B cell (primary cell): ENCODE measurements at regions not wholly inside any gene's neighbourhood (a gene's known extent, or its start where the extent isn't known, plus 50 kb on each side); places are given as distances from the start of the nearest gene placed in this dataset.

ENCODE experiments used
- ATAC-seq: fragments of 200-7000 bp; cut with Tn5 transposase; one replicate; pipeline ENCODE4 v1.10.0; 2021; ENCODE audit warnings: low read depth, mild to moderate bottlenecking, moderate number of reproducible peaks, moderate library complexity
- CTCF ChIA-PET: fragments of 350-600 bp; sonication (Branson Sonifier 250); formaldehyde crosslinking; loops from one replicate; lab custom pipeline; 2021; ENCODE audit warnings: antibody characterized with exemption, inconsistent platforms; lab: Charles Lee
- POLR2A ChIA-PET: fragments of 350-600 bp; sonication (Branson Sonifier 250); formaldehyde crosslinking; loops from one replicate; lab custom pipeline; 2021; ENCODE audit warnings: antibody characterized with exemption; lab: Charles Lee
- DNase-seq: peaks from one replicate; pipeline ENCODE4 v3.0.0; 2013
- H2AFZ ChIP-seq: 2 replicates; pipeline ENCODE4 v1.6.1; 2012; ENCODE audit warnings: mild to moderate bottlenecking, low read depth, low read length; ENCODE audit not compliant: insufficient read depth, poor library complexity, severe bottlenecking
- H3K27ac ChIP-seq, 2 donors: 1 replicate in 1 of 2; 2 replicates in 1 of 2; pipeline ENCODE4 v1.5.1; 2012 to 2013; ENCODE audit warnings: low read length in 2 of 2, mild to moderate bottlenecking in 2 of 2, moderate library complexity in 1 of 2
- H3K27me3 ChIP-seq, 4 experiments: fragments of 200-600 bp in 1 of 4; sonication (generic) in 1 of 4; replicated peaks in 1 of 4; 1 replicate in 2 of 4; 2 replicates in 2 of 4; pipeline versions ENCODE4 v1.6.1 to v1.7.0; 2013 to 2016; ENCODE audit warnings: low read length in 3 of 4, mild to moderate bottlenecking in 2 of 4, mixed read lengths in 1 of 4, moderate library complexity in 1 of 4; ENCODE audit not compliant: insufficient read depth in 4 of 4, control insufficient read depth in 3 of 4; ENCODE audit errors: control extremely low read depth in 1 of 4
- H3K36me3 ChIP-seq, 2 experiments: replicated peaks in 1 of 2; 1 replicate in 1 of 2; 2 replicates in 1 of 2; pipeline versions ENCODE4 v1.6.1 to v1.7.1; 2013; ENCODE audit warnings: low read length in 1 of 2; ENCODE audit not compliant: insufficient read depth in 2 of 2, control insufficient read depth in 1 of 2; ENCODE audit errors: control extremely low read depth in 1 of 2, extremely low read depth in 1 of 2
- H3K4me1 ChIP-seq, 2 donors: fragments of 200-600 bp in 1 of 2; sonication (generic) in 1 of 2; 1 replicate in 1 of 2; 2 replicates in 1 of 2; pipeline versions ENCODE4 v1.5.1 to v1.6.1; 2013 to 2017; ENCODE audit warnings: low read length in 2 of 2; ENCODE audit not compliant: control insufficient read depth in 2 of 2, insufficient read depth in 2 of 2
- H3K4me2 ChIP-seq: replicated peaks from 2 replicates; pipeline ENCODE3; 2012; ENCODE audit warnings: mild to moderate bottlenecking, low read depth, low read length; ENCODE audit not compliant: poor library complexity, severe bottlenecking
- H3K4me3 ChIP-seq, 5 experiments: fragments of 200-600 bp in 1 of 5; sonication (generic) in 1 of 5; 1 replicate in 3 of 5; 2 replicates in 2 of 5; pipeline versions ENCODE4 v1.5.1 to v1.7.0; 2011 to 2016; ENCODE audit warnings: low read length in 4 of 5, mild to moderate bottlenecking in 4 of 5, low read depth in 2 of 5, control low read depth in 1 of 5, moderate library complexity in 1 of 5; ENCODE audit not compliant: insufficient read depth in 1 of 5; ENCODE audit errors: control extremely low read depth in 1 of 5, extremely low read depth in 1 of 5
- H3K79me2 ChIP-seq: fragments of 200-600 bp; sonication (generic); one replicate; pipeline ENCODE4 v1.6.0; 2016; ENCODE audit warnings: low read length; ENCODE audit not compliant: control insufficient read depth, insufficient read depth
- H3K9ac ChIP-seq: fragments of 200-600 bp; sonication (generic); 2 replicates; pipeline ENCODE4 v1.6.1; 2017; ENCODE audit warnings: mild to moderate bottlenecking, low read length, moderate library complexity
- H3K9me3 ChIP-seq, 3 donors: one replicate each; pipeline versions ENCODE4 v1.6.1 to v1.7.1; 2013; ENCODE audit warnings: low read length in 2 of 3; ENCODE audit not compliant: control insufficient read depth in 2 of 3, insufficient read depth in 1 of 3; ENCODE audit errors: control extremely low read depth in 1 of 3
- H4K20me1 ChIP-seq: 2 replicates; pipeline ENCODE4 v1.6.0; 2012; ENCODE audit warnings: mild to moderate bottlenecking, low read length; ENCODE audit not compliant: insufficient read depth, control insufficient read depth, poor library complexity, severe bottlenecking
- H3K27ac Mint-ChIP-seq: one replicate; pipeline ENCODE4 v1.8.0; 2021; ENCODE audit warnings: mixed read lengths
- H3K27me3 Mint-ChIP-seq: one replicate; pipeline ENCODE4 v1.8.0; 2021; ENCODE audit warnings: mixed read lengths
- H3K4me1 Mint-ChIP-seq: one replicate; pipeline ENCODE4 v1.8.0; 2021; ENCODE audit warnings: mixed read lengths
- H3K4me3 Mint-ChIP-seq: one replicate; pipeline ENCODE4 v1.8.0; 2021; ENCODE audit warnings: mixed read lengths
- H3K9me3 Mint-ChIP-seq: one replicate; pipeline ENCODE4 v1.8.0; 2022; ENCODE audit warnings: mixed read lengths; ENCODE audit not compliant: insufficient read depth
- EZH2 ChIP-seq: IDR thresholded peaks from 2 replicates; pipeline ENCODE4 v1.6.1; 2012; ENCODE audit warnings: borderline replicate concordance, low read depth, mild to moderate bottlenecking, moderate library complexity, low read length; ENCODE audit not compliant: insufficient read depth, poor library complexity, severe bottlenecking
- WGBS: methylation state at CpG from one replicate; pipeline ENCODE4 v1.1.5; 2013; ENCODE audit warnings: missing lambda C conversion rate; ENCODE audit not compliant: insufficient coverage; 5-methylcytosine and 5-hydroxymethylcytosine counted together
- intact Hi-C: fragments of 100-400 bp; cut with micrococcal nuclease; formaldehyde crosslinking; loops from one replicate; pipeline ENCODE4 v1.10.0; 2022
- TF ChIP-seq, protein P1 (sequence below): fragments of 200-600 bp; IDR thresholded peaks from one replicate; pipeline ENCODE4 v1.8.0; 2022; ENCODE audit warnings: antibody characterized with exemption, mild to moderate bottlenecking

DNA sequence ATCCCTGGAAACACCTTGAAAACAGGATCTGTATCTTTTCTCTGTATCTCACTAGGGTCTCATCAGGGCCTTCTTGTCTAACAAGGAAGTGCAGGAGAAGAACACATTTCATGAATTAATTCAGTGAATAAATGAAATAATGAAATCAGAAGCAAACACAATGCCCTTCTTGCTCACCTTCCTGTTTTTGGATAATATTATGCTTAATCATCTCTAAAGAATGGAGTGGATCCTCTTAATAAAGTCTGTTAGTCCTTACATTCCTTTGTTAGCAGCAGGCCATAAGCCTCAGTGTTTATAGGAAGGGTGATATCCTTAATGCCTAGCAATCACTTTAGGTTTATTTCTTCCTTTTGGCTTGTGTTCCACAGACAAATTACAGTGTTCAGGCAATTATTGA, 837.1 kb upstream of the SEMA6A start:
- no peak overlapping the region for H3K4me2 ChIP-seq
- H4K20me1 ChIP-seq: no peaks in the 10 kb centered on the region
- POLR2A ChIA-PET: no interaction called here
- H3K27me3 Mint-ChIP-seq: no peaks in the 10 kb centered on the region
- TF ChIP-seq EZH2: no peak
- TF ChIP-seq, protein P1, sequence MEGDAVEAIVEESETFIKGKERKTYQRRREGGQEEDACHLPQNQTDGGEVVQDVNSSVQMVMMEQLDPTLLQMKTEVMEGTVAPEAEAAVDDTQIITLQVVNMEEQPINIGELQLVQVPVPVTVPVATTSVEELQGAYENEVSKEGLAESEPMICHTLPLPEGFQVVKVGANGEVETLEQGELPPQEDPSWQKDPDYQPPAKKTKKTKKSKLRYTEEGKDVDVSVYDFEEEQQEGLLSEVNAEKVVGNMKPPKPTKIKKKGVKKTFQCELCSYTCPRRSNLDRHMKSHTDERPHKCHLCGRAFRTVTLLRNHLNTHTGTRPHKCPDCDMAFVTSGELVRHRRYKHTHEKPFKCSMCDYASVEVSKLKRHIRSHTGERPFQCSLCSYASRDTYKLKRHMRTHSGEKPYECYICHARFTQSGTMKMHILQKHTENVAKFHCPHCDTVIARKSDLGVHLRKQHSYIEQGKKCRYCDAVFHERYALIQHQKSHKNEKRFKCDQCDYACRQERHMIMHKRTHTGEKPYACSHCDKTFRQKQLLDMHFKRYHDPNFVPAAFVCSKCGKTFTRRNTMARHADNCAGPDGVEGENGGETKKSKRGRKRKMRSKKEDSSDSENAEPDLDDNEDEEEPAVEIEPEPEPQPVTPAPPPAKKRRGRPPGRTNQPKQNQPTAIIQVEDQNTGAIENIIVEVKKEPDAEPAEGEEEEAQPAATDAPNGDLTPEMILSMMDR: no peak
- no peak for DNase-seq
- no peak overlapping the region for H2AFZ ChIP-seq
- H3K9me3 ChIP-seq: no peaks in the 10 kb centered on the region
- H3K9me3 Mint-ChIP-seq: peaks cover 2% of the 10 kb centered on the region
- no peaks in the 10 kb centered on the region for H3K4me1 ChIP-seq
- H3K27ac Mint-ChIP-seq: no peak overlapping the region
- H3K4me1 Mint-ChIP-seq: no peaks in the 10 kb centered on the region
- no peak overlapping the region for H3K9ac ChIP-seq
- no peak overlapping the region for H3K4me3 Mint-ChIP-seq
- intact Hi-C loops: no loop called here
- no peak for ATAC-seq
- H3K36me3 ChIP-seq: no peaks in the 10 kb centered on the region
- no peaks in the 10 kb centered on the region for H3K27me3 ChIP-seq
- no peaks in the 10 kb centered on the region for H3K79me2 ChIP-seq
- no peak overlapping the region for H3K27ac ChIP-seq
- CTCF ChIA-PET: no interaction called here
- no peak overlapping the region for H3K4me3 ChIP-seq

DNA sequence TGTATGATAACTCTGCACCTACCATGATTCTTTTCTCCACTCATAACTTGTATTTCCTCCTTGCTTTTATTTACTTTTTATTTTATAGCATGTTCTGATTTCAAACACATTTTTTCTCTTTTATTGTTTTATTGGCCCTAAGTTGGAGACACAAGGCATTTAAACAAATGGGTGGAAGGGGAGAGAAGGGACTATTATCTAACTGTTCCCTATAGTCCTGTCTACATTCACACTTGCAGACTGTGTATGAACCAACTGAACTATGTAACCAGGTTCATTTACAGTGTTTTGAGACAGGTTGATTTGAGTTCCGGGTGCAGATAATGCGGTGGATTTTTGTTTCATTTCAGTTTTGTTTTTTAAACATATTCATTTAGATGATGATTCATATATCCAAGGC, 830.6 kb upstream of the SEMA6A start:
- H3K4me3 ChIP-seq: no peak overlapping the region
- Mint-ChIP-seq H3K27ac (no peak overlapping the region), H3K4me1 (no peaks in the 10 kb centered on the region), H3K9me3 (peaks cover 2% of the 10 kb centered on the region), H3K27me3 (no peaks in the 10 kb centered on the region), H3K4me3 (no peak overlapping the region)
- intact Hi-C loops: no loop called here
- H3K4me1 ChIP-seq: no peaks in the 10 kb centered on the region
- H3K27me3 ChIP-seq: no peaks in the 10 kb centered on the region
- H3K9me3 ChIP-seq: no peaks in the 10 kb centered on the region
- ChIA-PET POLR2A (no interaction called here), CTCF (no interaction called here)
- no peak for DNase-seq
- no peak overlapping the region for H3K4me2 ChIP-seq
- no peak overlapping the region for H3K27ac ChIP-seq
- no peak for ATAC-seq
- TF ChIP-seq, protein P1: no peak
- TF ChIP-seq EZH2: no peak
- no peaks in the 10 kb centered on the region for H3K36me3 ChIP-seq
- no peaks in the 10 kb centered on the region for H3K79me2 ChIP-seq
- no CpG with 5 or more reads among the region's 2 CpGs for WGBS
- H3K9ac ChIP-seq: no peak overlapping the region
- H2AFZ ChIP-seq: no peak overlapping the region
- no peaks in the 10 kb centered on the region for H4K20me1 ChIP-seq
